ENCODE measurements at regions not wholly inside any gene's neighbourhood (a gene's known extent, or its start where the extent isn't known, plus 50 kb on each side); places are given as distances from the start of the nearest gene placed in this dataset.

DNA sequence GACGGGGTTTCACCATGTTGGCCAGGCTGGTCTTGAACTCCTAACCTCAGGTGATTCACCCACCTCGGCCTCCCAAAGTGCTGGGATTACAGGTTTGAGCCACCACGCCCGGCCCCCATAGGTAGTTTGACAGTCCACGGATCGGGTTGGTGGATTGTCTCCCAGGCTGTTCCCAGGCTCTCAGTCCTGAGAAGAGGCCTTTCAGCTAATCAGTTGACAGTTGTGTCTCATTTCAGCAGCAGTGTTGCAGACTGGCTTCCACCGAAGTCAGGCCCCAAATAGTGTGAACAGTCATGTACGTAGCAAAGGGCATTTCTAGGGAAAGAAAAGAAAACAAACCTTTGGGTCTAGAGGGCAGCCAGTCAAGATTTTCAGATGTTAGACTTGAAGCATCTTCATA, 102.4 kb upstream of the TLR3 start:
- Histone ChIP-seq H3K27ac (ENCODE audit: insufficient read depth, low read depth, low read length) (no peak overlapping the region), H3K4me2 (ENCODE audit: insufficient read depth, low read length) (peak overlapping the region; percentile 23), H3K27me3 (ENCODE audit: control insufficient read depth in 2 of 2, insufficient read depth in 2 of 2, low read length in 2 of 2) (no peaks in the 10 kb centered on the region), H3K79me2 (ENCODE audit: control insufficient read depth, insufficient read depth, low read length) (no peaks in the 10 kb centered on the region), H4K20me1 (replicated peaks; ENCODE audit: control insufficient read depth, extremely low read depth, insufficient read depth, low read length) (no peaks in the 10 kb centered on the region), H3K9me3 (replicated peaks; ENCODE audit: control insufficient read depth, insufficient read depth, low read length) (no peaks in the 10 kb centered on the region), H3K4me3 (replicated peaks in 1 of 3; ENCODE audit: insufficient read depth in 1 of 3, low read depth in 1 of 3, low read length in 3 of 3) (no peak overlapping the region), H3K9ac (replicated peaks; ENCODE audit: extremely low read depth, insufficient read depth, low read length) (no peak overlapping the region), H3K9me1 (replicated peaks; ENCODE audit: control insufficient read depth, extremely low read depth, insufficient read depth, low read length) (no peaks in the 10 kb centered on the region), H3K36me3 (ENCODE audit: control insufficient read depth in 2 of 2, extremely low read depth in 1 of 2, insufficient read depth in 2 of 2, low read length in 2 of 2) (no peaks in the 10 kb centered on the region), H3K4me1 (ENCODE audit: control insufficient read depth, extremely low read depth, insufficient read depth, low read length) (peaks cover 17% of the 10 kb centered on the region), H2AFZ (ENCODE audit: low read depth, low read length) (peak overlapping the region; percentile 43)
- BruUV-seq (replicated peaks), result no TSS peak
- FAIRE-seq (no peak), DNase-seq (ENCODE audit: low read depth, low spot score) (no peak)
- intact Hi-C loops (cut with micrococcal nuclease) (no loop called here), dilution Hi-C loops (cut with MboI; ENCODE audit: extremely low pct_ligation_motif_present, low sequenced_read_pairs) (no loop called here)
- TF ChIP-seq FOS (IDR thresholded peaks at IDR 0.05; ENCODE audit: borderline replicate concordance, insufficient read depth, low read length), result no peak
- TF ChIP-seq GATA2 (IDR thresholded peaks at IDR 0.05; ENCODE audit: insufficient read depth, insufficient read length, low read depth, low read length), result no peak
- TF ChIP-seq MYC (IDR thresholded peaks at IDR 0.05; ENCODE audit: low read depth, low read length), result no peak
- TF ChIP-seq POLR2AphosphoS5 (IDR thresholded peaks at IDR 0.05; ENCODE audit: insufficient read depth, low read depth, low read length), result no peak
- TF ChIP-seq MAX (IDR thresholded peaks at IDR 0.05; ENCODE audit: insufficient read depth, insufficient read length), result no peak
- TF ChIP-seq EZH2 (IDR thresholded peaks at IDR 0.05; ENCODE audit: borderline replicate concordance, low read depth, low read length, severe bottlenecking), result no peak
- POLR2A ChIA-PET, result no interaction called here
- CTCF ChIA-PET, result interaction anchor here (1.0 kb wide), 1 partner anchor 55 kb away, joined by 3 read pairs; no protein-coding TSS in a partner anchor

GRCh38 chr4:185966997-185967775, 101.8 kb upstream of the TLR3 start:
- DNase-seq (ENCODE audit: low read depth, low spot score), result peak; percentile 6

More at GRCh38 chr4:185966997-185967775, 101.8 kb upstream of the TLR3 start:
- H3K9me3 ChIP-seq (replicated peaks; ENCODE audit: control insufficient read depth, insufficient read depth, low read length), result no peaks in the 10 kb centered on the region
- no peaks in the 10 kb centered on the region for H3K79me2 ChIP-seq (ENCODE audit: control insufficient read depth, insufficient read depth, low read length)
- peak; percentile 48 for TF ChIP-seq JUN (IDR thresholded peaks at IDR 0.05; ENCODE audit: borderline replicate concordance, insufficient read depth, insufficient read length, low read depth)
- peak; percentile 75 for TF ChIP-seq FOS (IDR thresholded peaks at IDR 0.05; ENCODE audit: borderline replicate concordance, insufficient read depth, low read length)
- no peak for TF ChIP-seq EZH2 (IDR thresholded peaks at IDR 0.05; ENCODE audit: borderline replicate concordance, low read depth, low read length, severe bottlenecking)
- TF ChIP-seq GATA2 (IDR thresholded peaks at IDR 0.05; ENCODE audit: insufficient read depth, insufficient read length, low read depth, low read length), result peak; percentile 64
- no peak for TF ChIP-seq MYC (IDR thresholded peaks at IDR 0.05; ENCODE audit: low read depth, low read length)
- TF ChIP-seq POLR2AphosphoS5 (IDR thresholded peaks at IDR 0.05; ENCODE audit: insufficient read depth, low read depth, low read length), result no peak
- TF ChIP-seq POLR2A (IDR thresholded peaks at IDR 0.05; ENCODE audit: low read depth, low read length), result no peak
- H3K4me1 ChIP-seq (ENCODE audit: control insufficient read depth, extremely low read depth, insufficient read depth, low read length), result peaks cover 17% of the 10 kb centered on the region
- no peaks in the 10 kb centered on the region for H3K36me3 ChIP-seq (ENCODE audit: control insufficient read depth in 2 of 2, extremely low read depth in 1 of 2, insufficient read depth in 2 of 2, low read length in 2 of 2)
- H3K4me3 ChIP-seq (replicated peaks in 1 of 3; ENCODE audit: insufficient read depth in 1 of 3, low read depth in 1 of 3, low read length in 3 of 3), result no peak overlapping the region
- no peaks in the 10 kb centered on the region for H3K27me3 ChIP-seq (ENCODE audit: control insufficient read depth in 2 of 2, insufficient read depth in 2 of 2, low read length in 2 of 2)
- no peaks in the 10 kb centered on the region for H4K20me1 ChIP-seq (replicated peaks; ENCODE audit: control insufficient read depth, extremely low read depth, insufficient read depth, low read length)
- intact Hi-C loops (cut with micrococcal nuclease) (no loop called here), dilution Hi-C loops (cut with MboI; ENCODE audit: extremely low pct_ligation_motif_present, low sequenced_read_pairs) (no loop called here)
- H2AFZ ChIP-seq (ENCODE audit: low read depth, low read length), result no peak overlapping the region
- ChIA-PET CTCF (interaction anchor here (1.0 kb wide), 1 partner anchor 55 kb away, joined by 3 read pairs; no protein-coding TSS in a partner anchor), POLR2A (no interaction called here)
- peak overlapping the region; percentile 23 for H3K4me2 ChIP-seq (ENCODE audit: insufficient read depth, low read length)
- no peak overlapping the region for H3K9ac ChIP-seq (replicated peaks; ENCODE audit: extremely low read depth, insufficient read depth, low read length)
- BruUV-seq (replicated peaks), result no TSS peak
- H3K27ac ChIP-seq (ENCODE audit: insufficient read depth, low read depth, low read length), result no peak overlapping the region
- no peaks in the 10 kb centered on the region for H3K9me1 ChIP-seq (replicated peaks; ENCODE audit: control insufficient read depth, extremely low read depth, insufficient read depth, low read length)
- FAIRE-seq, result no peak
